ENCODE measurements at regions not wholly inside any gene's neighbourhood (a gene's known extent, or its start where the extent isn't known, plus 50 kb on each side); places are given as distances from the start of the nearest gene placed in this dataset.

DNA sequence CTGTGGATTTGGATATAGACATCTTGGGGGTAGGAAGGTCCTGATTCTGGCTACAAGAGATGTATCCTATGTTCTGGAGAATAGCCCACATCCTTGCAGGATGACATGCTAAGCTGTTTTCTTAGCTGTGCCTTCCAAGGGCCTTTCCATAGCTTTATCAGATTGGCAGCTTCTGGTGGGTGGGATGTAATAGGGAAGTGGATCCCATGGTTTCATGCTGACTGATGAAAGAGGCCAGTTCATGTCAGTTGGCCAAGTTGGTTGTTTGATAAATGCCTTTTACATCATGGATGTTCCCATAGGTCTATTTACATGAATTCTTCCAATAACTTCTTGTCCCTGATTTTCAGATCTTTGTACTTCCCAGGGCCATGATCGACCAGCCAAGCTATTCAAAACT lies 169.1 kb upstream of the RMST start:
- intact Hi-C loops (cut with DNase I), result no loop called here
- no peaks in the 10 kb centered on the region for H3K4me1 ChIP-seq
- no peaks in the 10 kb centered on the region for H3K36me3 ChIP-seq
- no peak for DNase-seq
- no peak overlapping the region for H3K27ac ChIP-seq
- no peaks in the 10 kb centered on the region for H3K27me3 ChIP-seq
- TF ChIP-seq CTCF (IDR thresholded peaks at IDR 0.05), result no peak
- peaks cover 0 to 7% (median 0%) of the 10 kb centered on the region in 3 donors for H3K9me3 ChIP-seq
- 73 to 79% methylated on average over 1 of the region's 1 CpG for WGBS, 2 donors
- H3K4me3 ChIP-seq, result no peak overlapping the region

DNA sequence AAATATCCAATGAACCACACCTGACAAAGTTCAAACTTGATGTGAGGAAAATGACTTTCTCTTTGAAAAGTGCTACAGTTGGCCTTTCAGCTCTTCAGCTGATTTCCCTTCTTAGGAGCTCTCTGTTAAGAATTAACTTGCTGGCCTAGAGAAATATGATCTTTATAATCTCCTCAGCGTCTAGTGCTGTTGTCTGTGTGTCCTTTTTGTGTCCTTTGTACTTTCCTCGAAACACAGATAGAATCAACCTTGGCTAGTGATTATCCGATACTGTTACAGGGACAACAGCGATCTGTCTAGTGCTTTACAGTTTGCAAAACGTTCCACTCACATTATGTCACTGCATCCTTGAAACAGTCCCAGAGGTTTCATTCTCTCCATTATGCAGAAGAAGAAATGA lies 162.8 kb upstream of the RMST start:
- TF ChIP-seq POLR2A (IDR thresholded peaks at IDR 0.05) (no peak), CTCF (IDR thresholded peaks at IDR 0.05) (no peak)
- no peaks in the 10 kb centered on the region for H3K4me1 ChIP-seq
- H3K9me3 ChIP-seq, result peaks cover 0 to 7% (median 0%) of the 10 kb centered on the region in 3 donors
- WGBS, 2 donors, result 44 to 74% methylated on average over 5 of the region's 5 CpGs
- H3K27me3 ChIP-seq, result no peaks in the 10 kb centered on the region
- H3K36me3 ChIP-seq, result no peaks in the 10 kb centered on the region
- intact Hi-C loops (cut with DNase I), result no loop called here
- no peak overlapping the region for H3K27ac ChIP-seq
- DNase-seq, result no peak
- no peak overlapping the region for H3K4me3 ChIP-seq

GRCh38 chr12:97300431-97300830 lies 162.2 kb upstream of the RMST start:
- Histone ChIP-seq H3K36me3 (no peaks in the 10 kb centered on the region), H3K4me3 (no peak overlapping the region), H3K27ac (no peak overlapping the region), H3K9me3 (peaks cover 0 to 2% (median 0%) of the 10 kb centered on the region in 3 donors), H3K27me3 (no peaks in the 10 kb centered on the region), H3K4me1 (no peaks in the 10 kb centered on the region)
- DNase-seq, result no peak
- intact Hi-C loops (cut with DNase I), result no loop called here
- 69 to 74% methylated on average over 5 of the region's 5 CpGs for WGBS, 2 donors
- TF ChIP-seq POLR2A (IDR thresholded peaks at IDR 0.05) (no peak), CTCF (IDR thresholded peaks at IDR 0.05) (no peak)

DNA sequence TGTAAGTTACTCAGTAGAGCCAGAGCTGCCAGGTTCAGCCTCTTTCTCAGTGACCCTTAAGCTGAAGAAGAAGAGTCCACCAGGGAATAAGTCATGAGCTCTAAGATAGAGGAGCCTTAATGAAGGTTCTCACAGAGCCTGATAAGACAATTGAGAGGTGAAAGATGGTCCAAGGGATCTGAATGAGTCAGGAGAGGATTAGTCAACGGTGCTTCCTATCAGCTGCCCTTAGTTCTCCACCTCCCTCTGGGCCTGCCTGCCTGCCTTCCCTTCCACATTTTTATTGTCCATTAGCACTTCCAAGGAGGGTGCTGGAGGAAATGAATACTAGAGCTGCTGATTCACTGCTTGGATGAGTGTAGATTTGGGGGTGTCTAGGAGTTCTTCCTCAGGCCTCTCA lies 161.7 kb upstream of the RMST start:
- 33 to 64% methylated on average over 1 of the region's 1 CpG for WGBS, 2 donors
- TF ChIP-seq CTCF (IDR thresholded peaks at IDR 0.05), result no peak
- no peak for TF ChIP-seq POLR2A (IDR thresholded peaks at IDR 0.05)
- Histone ChIP-seq H3K27me3 (no peaks in the 10 kb centered on the region), H3K4me1 (no peaks in the 10 kb centered on the region), H3K36me3 (no peaks in the 10 kb centered on the region), H3K4me3 (no peak overlapping the region), H3K9me3 (no peaks in the 10 kb centered on the region), H3K27ac (no peak overlapping the region)
- no peak for DNase-seq
- intact Hi-C loops (cut with DNase I), result no loop called here

GRCh38 chr12:97301576-97301975 lies 161.0 kb upstream of the RMST start:
- intact Hi-C loops (cut with DNase I), result no loop called here
- H3K4me1 ChIP-seq, result no peaks in the 10 kb centered on the region
- H3K27ac ChIP-seq, result no peak overlapping the region
- no peaks in the 10 kb centered on the region for H3K9me3 ChIP-seq
- H3K36me3 ChIP-seq, result no peaks in the 10 kb centered on the region
- no peak for DNase-seq
- TF ChIP-seq CTCF (IDR thresholded peaks at IDR 0.05) (no peak), POLR2A (IDR thresholded peaks at IDR 0.05) (no peak)
- H3K4me3 ChIP-seq, result no peak overlapping the region
- 61 to 77% methylated on average over 3 of the region's 3 CpGs for WGBS, 2 donors
- H3K27me3 ChIP-seq, result no peaks in the 10 kb centered on the region

Measured in esophagus squamous epithelium (tissue), 5 donors.